H1 (cell line): ENCODE measurements at regions not wholly inside any gene's neighbourhood (a gene's known extent, or its start where the extent isn't known, plus 50 kb on each side); places are given as distances from the start of the nearest gene placed in this dataset.
"Not testable (repeated sequence)": the region's sequence is repeated elsewhere in the genome, so short reads cannot be mapped to it uniquely, and the experiment has no call there.

ENCODE experiments used
- CREB1 ChIP-seq: IDR thresholded peaks from 2 replicates; pipeline ENCODE4 v1.6.1; 2012; ENCODE audit warnings: inconsistent platforms
- EGR1 ChIP-seq: IDR thresholded peaks from 2 replicates; pipeline ENCODE4 v1.6.1; 2011; ENCODE audit warnings: low read depth, low read length, borderline replicate concordance
- FOSL1 ChIP-seq: IDR thresholded peaks from 2 replicates; pipeline ENCODE4 v1.6.1; 2011; ENCODE audit warnings: mild to moderate bottlenecking, low read depth, low read length, moderate library complexity; ENCODE audit not compliant: insufficient read depth
- HDAC2 ChIP-seq, 2 experiments: fragments of 300-600 bp in 1 of 2; sonication (generic) in 1 of 2; IDR thresholded peaks; 2 replicates each; pipeline ENCODE4 v1.6.1; 2011 to 2012; ENCODE audit warnings: low read depth in 2 of 2, low read length in 2 of 2, mild to moderate bottlenecking in 2 of 2, moderate library complexity in 2 of 2, borderline replicate concordance in 1 of 2, inconsistent platforms in 1 of 2
- NRF1 ChIP-seq: IDR thresholded peaks from 2 replicates; pipeline ENCODE4 v1.6.1; 2011; ENCODE audit warnings: mild to moderate bottlenecking, low read depth, low read length, improper control_type of control experiment
- POLR2A ChIP-seq, 2 experiments: IDR thresholded peaks; 1 replicate in 1 of 2; 2 replicates in 1 of 2; pipeline ENCODE4 v1.6.1; 2011; ENCODE audit warnings: low read depth in 2 of 2, low read length in 2 of 2, mild to moderate bottlenecking in 2 of 2; ENCODE audit errors: control extremely low read depth in 1 of 2
- POLR2AphosphoS5 ChIP-seq: IDR thresholded peaks from 2 replicates; pipeline ENCODE4 v1.6.1; 2011; ENCODE audit warnings: low read depth, low read length
- RAD21 ChIP-seq, 2 experiments: IDR thresholded peaks in 1 of 2; conservative IDR thresholded peaks in 1 of 2; 2 replicates each; pipeline ENCODE4 v1.6.1; 2011; ENCODE audit warnings: low read depth in 2 of 2, low read length in 2 of 2, improper control_type of control experiment in 1 of 2, inconsistent platforms in 1 of 2, mild to moderate bottlenecking in 1 of 2, moderate library complexity in 1 of 2
- SAP30 ChIP-seq: fragments of 300-600 bp; sonication (generic); IDR thresholded peaks from 2 replicates; pipeline ENCODE4 v1.7.1; 2012; ENCODE audit warnings: low read length, moderate library complexity, mild to moderate bottlenecking, inconsistent platforms; ENCODE audit not compliant: insufficient read depth, insufficient replicate concordance
- TEAD4 ChIP-seq: IDR thresholded peaks from 2 replicates; pipeline ENCODE4 v1.6.1; 2012; ENCODE audit warnings: low read depth, low read length, inconsistent platforms, mixed read lengths
- USF2 ChIP-seq: IDR thresholded peaks from 2 replicates; pipeline ENCODE4 v1.6.1; 2011; ENCODE audit warnings: low read length, improper control_type of control experiment
- TF ChIP-seq, protein P1 (sequence below), 3 experiments: IDR thresholded peaks; 1 replicate in 2 of 3; 2 replicates in 1 of 3; pipeline versions ENCODE4 v1.5.1 to v1.6.1; 2011; ENCODE audit warnings: low read length in 3 of 3, mild to moderate bottlenecking in 3 of 3, inconsistent platforms in 2 of 3, low read depth in 1 of 3, moderate library complexity in 1 of 3; ENCODE audit not compliant: insufficient read depth in 1 of 3; ENCODE audit errors: control extremely low read depth in 1 of 3
- TF ChIP-seq, protein P2 (sequence below): IDR thresholded peaks from 2 replicates; pipeline ENCODE4 v1.6.1; 2012; ENCODE audit warnings: inconsistent platforms

- TF ChIP-seq EGR1; NRF1; POLR2A (IDR thresholded peaks at IDR 0.05; ENCODE audit: control extremely low read depth in 1 of 2, low read depth in 2 of 2, low read length in 2 of 2); CREB1; FOSL1; USF2; POLR2AphosphoS5; RAD21 (IDR thresholded peaks at IDR 0.05 in 1 of 2, conservative IDR thresholded peaks at IDR 0.05 in 1 of 2; ENCODE audit: low read depth in 2 of 2, low read length in 2 of 2); TEAD4; HDAC2 (IDR thresholded peaks at IDR 0.05; ENCODE audit: borderline replicate concordance in 1 of 2, low read depth in 2 of 2, low read length in 2 of 2); SAP30: not testable (repeated sequence)
- TF ChIP-seq, protein P1, sequence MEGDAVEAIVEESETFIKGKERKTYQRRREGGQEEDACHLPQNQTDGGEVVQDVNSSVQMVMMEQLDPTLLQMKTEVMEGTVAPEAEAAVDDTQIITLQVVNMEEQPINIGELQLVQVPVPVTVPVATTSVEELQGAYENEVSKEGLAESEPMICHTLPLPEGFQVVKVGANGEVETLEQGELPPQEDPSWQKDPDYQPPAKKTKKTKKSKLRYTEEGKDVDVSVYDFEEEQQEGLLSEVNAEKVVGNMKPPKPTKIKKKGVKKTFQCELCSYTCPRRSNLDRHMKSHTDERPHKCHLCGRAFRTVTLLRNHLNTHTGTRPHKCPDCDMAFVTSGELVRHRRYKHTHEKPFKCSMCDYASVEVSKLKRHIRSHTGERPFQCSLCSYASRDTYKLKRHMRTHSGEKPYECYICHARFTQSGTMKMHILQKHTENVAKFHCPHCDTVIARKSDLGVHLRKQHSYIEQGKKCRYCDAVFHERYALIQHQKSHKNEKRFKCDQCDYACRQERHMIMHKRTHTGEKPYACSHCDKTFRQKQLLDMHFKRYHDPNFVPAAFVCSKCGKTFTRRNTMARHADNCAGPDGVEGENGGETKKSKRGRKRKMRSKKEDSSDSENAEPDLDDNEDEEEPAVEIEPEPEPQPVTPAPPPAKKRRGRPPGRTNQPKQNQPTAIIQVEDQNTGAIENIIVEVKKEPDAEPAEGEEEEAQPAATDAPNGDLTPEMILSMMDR (IDR thresholded peaks at IDR 0.05; ENCODE audit: control extremely low read depth in 1 of 3, insufficient read depth in 1 of 3, low read depth in 1 of 3, low read length in 3 of 3): not testable (repeated sequence)
- TF ChIP-seq, protein P2, sequence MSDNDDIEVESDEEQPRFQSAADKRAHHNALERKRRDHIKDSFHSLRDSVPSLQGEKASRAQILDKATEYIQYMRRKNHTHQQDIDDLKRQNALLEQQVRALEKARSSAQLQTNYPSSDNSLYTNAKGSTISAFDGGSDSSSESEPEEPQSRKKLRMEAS: not testable (repeated sequence)
Observed at GRCh38 chr22:10737931-10738330, 4790.1 kb upstream of the OR11H1 start.
